ENCODE measurements at regions not wholly inside any gene's neighbourhood (a gene's known extent, or its start where the extent isn't known, plus 50 kb on each side); places are given as distances from the start of the nearest gene placed in this dataset.

DNA sequence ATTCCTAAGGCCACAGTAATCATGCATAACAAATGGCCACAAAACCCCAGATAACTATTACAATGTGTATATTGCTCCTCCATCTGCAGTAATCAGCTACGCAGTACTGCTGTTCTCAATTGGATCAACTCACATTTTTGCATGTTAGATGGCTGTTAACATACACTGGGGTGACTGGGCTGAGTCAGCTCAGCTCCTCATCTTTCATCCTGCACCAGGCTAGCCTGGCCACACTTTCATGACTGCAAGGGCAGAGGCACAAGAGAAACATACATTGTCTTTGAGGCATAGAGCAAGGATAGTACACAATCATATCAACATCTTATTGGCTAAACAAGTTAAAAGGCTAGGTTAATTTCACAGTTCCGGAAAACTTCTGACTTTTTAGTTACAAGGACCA is 306.6 kb downstream of the SLC6A15 start:
- Mint-ChIP-seq H3K36me3 (ENCODE audit: low read depth) (no peaks in the 10 kb centered on the region), H3K27me3 (ENCODE audit: low read depth) (no peaks in the 10 kb centered on the region), H3K4me3 (ENCODE audit: low read depth) (no peak overlapping the region), H3K27ac (no peak overlapping the region), H3K4me1 (ENCODE audit: low read depth) (no peaks in the 10 kb centered on the region), H3K9me3 (no peaks in the 10 kb centered on the region)
- intact Hi-C loops (cut with micrococcal nuclease) = no loop called here
- DNase-seq (ENCODE audit: low spot score) = no peak

DNA sequence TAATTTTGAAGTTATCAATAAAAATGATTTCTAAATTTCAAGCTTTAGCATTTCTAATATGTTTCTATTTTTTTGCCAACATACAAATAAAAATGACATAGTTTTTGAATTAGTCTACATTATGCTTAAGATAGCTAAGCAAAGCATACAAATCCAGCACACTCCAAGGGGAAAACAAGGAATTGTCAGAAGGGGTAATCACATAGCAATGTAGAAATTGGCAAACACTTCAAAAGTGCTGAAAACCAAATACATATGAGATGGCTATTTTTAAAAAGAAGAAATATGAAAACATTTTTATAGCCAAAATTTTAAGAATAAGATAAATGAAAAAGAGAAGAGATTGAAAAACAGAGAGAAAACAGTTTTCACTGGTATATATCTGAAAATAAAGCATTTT is 308.0 kb downstream of the SLC6A15 start:
- no peak for DNase-seq (ENCODE audit: low spot score)
- Mint-ChIP-seq H3K27me3 (ENCODE audit: low read depth) (no peaks in the 10 kb centered on the region), H3K4me3 (ENCODE audit: low read depth) (no peak overlapping the region), H3K9me3 (no peaks in the 10 kb centered on the region), H3K36me3 (ENCODE audit: low read depth) (no peaks in the 10 kb centered on the region), H3K27ac (no peak overlapping the region), H3K4me1 (ENCODE audit: low read depth) (no peaks in the 10 kb centered on the region)
- intact Hi-C loops (cut with micrococcal nuclease) = no loop called here

DNA sequence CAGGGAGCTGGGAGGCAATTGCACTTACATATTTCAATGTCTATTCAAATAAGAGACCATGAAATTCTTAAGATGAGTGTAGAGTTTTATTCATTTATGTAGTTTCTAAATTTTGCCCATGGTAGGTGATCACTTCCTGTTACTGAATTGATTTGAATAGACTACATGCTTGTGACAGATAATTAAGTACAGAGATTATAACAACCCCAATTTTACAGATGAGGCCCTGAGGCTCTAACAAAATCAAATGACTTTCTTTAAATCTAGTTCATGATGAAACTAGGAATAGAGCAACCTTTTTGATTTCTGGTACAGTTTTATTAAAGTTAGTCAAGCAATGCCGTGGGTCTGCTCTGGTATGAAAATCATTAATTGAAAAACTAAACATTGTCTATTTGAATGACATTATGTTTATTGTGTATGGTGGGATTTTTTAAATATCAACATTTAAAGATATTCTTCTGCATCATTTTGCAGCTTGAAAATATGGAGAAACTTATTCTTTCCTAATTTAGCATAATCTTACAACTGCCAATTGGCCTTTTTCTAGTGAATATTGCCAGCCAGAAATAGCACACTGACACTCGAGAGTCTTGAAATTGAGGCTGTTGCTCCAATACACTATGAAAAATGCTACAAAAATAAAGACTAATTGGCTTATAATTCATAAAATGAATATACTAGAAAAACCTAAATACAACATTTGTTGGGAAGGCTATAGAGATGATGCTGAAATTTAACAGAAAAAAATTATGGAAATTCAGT is 308.9 kb downstream of the SLC6A15 start:
- DNase-seq (ENCODE audit: low spot score) = no peak
- H3K36me3 Mint-ChIP-seq (ENCODE audit: low read depth) = no peaks in the 10 kb centered on the region
- no peaks in the 10 kb centered on the region for H3K9me3 Mint-ChIP-seq
- H3K4me1 Mint-ChIP-seq (ENCODE audit: low read depth) = no peaks in the 10 kb centered on the region
- H3K27me3 Mint-ChIP-seq (ENCODE audit: low read depth) = no peaks in the 10 kb centered on the region
- no peak overlapping the region for H3K4me3 Mint-ChIP-seq (ENCODE audit: low read depth)
- intact Hi-C loops (cut with micrococcal nuclease) = no loop called here
- no peak overlapping the region for H3K27ac Mint-ChIP-seq

DNA sequence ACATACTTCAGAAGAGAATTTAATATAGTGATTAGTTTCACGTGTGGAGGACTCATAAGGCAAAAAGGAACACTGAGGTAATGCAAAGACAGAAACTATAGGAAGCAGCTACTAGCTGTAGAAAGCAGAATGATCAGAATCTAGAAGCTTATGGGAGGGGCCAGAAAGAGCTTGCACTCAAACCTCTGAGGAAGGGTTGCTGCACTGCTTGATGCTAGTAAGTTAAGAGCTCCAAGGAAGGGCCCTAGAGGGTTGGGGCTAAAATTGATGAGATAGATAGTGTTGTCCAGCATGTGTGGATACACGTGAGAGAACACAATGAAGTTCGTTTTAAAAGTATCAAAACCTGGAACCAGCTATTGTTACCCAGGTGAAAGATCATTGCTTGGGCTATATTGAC is 311.1 kb downstream of the SLC6A15 start:
- Mint-ChIP-seq H3K9me3 (no peaks in the 10 kb centered on the region), H3K27ac (no peak overlapping the region), H3K4me1 (ENCODE audit: low read depth) (no peaks in the 10 kb centered on the region), H3K27me3 (ENCODE audit: low read depth) (no peaks in the 10 kb centered on the region), H3K4me3 (ENCODE audit: low read depth) (no peak overlapping the region), H3K36me3 (ENCODE audit: low read depth) (no peaks in the 10 kb centered on the region)
- intact Hi-C loops (cut with micrococcal nuclease) = no loop called here
- DNase-seq (ENCODE audit: low spot score) = no peak

DNA sequence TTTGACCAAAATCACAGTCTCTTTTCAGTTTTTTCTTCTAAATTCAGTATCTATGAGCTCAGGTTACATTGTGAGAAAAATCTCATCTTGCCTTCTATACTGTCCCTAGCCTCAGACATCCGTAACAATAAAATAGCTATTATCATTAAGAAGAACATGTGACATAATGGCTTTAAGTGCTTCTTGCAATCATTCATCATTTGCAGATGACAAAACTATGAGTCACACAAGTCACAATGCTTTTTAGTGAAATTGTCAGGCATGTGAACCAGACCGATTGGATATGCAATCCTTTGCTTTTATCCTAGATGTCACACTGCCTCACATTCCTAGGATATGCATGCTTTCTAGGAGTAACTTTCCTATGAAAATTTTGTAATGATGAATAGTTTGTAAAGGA is 313.1 kb downstream of the SLC6A15 start:
- Mint-ChIP-seq H3K36me3 (ENCODE audit: low read depth) (no peaks in the 10 kb centered on the region), H3K4me1 (ENCODE audit: low read depth) (no peaks in the 10 kb centered on the region), H3K27ac (no peak overlapping the region), H3K9me3 (no peaks in the 10 kb centered on the region), H3K27me3 (ENCODE audit: low read depth) (no peaks in the 10 kb centered on the region), H3K4me3 (ENCODE audit: low read depth) (no peak overlapping the region)
- DNase-seq (ENCODE audit: low spot score) = no peak
- intact Hi-C loops (cut with micrococcal nuclease) = no loop called here

DNA sequence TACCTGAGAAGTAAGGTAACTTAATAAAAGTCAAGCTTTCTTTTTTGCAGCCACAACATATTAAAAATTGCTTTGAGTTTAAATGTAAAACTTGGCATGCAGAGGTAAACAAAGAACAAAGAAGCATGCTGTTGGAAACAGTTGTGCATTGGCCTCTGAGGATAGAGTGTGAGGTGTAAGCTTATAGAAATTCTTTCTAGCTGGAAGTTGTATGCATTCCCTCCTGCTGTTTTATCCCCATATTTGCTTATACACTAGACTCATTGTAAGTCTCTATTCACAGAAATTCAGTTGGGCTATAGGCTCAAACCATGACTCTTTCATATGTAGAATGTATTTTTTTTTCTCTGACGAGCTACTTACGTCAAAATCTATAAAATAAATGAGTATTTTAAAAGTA is 316.3 kb downstream of the SLC6A15 start:
- H3K4me1 Mint-ChIP-seq (ENCODE audit: low read depth) = no peaks in the 10 kb centered on the region
- no peak overlapping the region for H3K4me3 Mint-ChIP-seq (ENCODE audit: low read depth)
- H3K9me3 Mint-ChIP-seq = peaks cover 5% of the 10 kb centered on the region

DNA sequence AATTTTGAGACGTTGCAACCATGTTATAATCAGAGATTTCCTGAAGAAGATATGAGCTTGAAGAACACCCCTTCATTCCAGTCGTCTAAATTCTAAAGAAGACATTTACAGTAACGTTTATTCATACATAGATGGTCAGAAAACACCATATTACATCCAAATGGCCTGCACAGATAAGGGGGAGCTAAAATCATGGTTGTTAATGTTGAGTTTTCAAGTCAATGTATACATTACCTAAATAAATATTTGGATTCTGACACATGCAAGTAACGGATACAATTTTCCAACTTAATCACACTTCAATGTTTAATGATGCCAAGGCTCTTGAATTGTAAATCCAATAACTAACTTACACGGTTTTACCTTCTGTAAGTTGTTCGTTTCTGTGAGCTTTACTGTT is 318.4 kb downstream of the SLC6A15 start:
- Mint-ChIP-seq H3K36me3 (ENCODE audit: low read depth) (no peaks in the 10 kb centered on the region), H3K27me3 (ENCODE audit: low read depth) (no peaks in the 10 kb centered on the region), H3K9me3 (peaks cover 7% of the 10 kb centered on the region), H3K4me3 (ENCODE audit: low read depth) (no peak overlapping the region), H3K4me1 (ENCODE audit: low read depth) (no peaks in the 10 kb centered on the region), H3K27ac (no peak overlapping the region)
- no peak for DNase-seq (ENCODE audit: low spot score)
- intact Hi-C loops (cut with micrococcal nuclease) = no loop called here

More for the DNA sequence above, 316.3 kb downstream of the SLC6A15 start:
- Mint-ChIP-seq H3K27me3 (ENCODE audit: low read depth) (no peaks in the 10 kb centered on the region), H3K36me3 (ENCODE audit: low read depth) (no peaks in the 10 kb centered on the region), H3K27ac (no peak overlapping the region)
- intact Hi-C loops (cut with micrococcal nuclease) = no loop called here
- DNase-seq (ENCODE audit: low spot score) = no peak

DNA sequence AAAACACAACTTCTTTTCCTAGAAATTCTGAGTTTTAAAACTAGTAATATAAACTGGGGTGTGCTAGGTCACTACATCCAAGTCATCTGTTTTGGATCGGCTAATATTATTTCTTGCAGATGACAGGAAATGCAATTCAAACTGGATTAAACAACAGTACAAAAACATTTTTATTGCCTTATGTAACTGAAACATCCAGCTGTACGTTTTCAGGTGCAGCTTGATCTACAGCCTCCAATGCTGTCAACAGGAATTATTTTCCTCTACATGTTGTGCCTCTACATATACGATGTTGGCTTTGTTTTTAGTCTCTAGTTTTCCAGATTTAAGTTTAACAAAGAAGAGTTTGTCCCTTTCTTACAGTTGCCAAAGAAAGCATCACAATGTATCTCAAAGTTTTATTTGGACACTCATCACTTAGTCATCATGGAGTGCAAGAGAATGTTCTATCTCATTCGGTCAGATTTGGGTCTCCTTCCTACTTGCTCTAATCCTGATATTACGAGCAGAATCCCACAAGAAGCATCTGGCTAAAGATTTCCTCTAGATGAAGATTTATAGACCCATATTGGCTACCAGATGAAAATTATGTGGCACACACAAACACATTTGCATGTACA is 326.7 kb downstream of the SLC6A15 start:
- Mint-ChIP-seq H3K36me3 (ENCODE audit: low read depth) (no peaks in the 10 kb centered on the region), H3K9me3 (no peaks in the 10 kb centered on the region), H3K27ac (no peak overlapping the region), H3K4me3 (ENCODE audit: low read depth) (no peak overlapping the region), H3K4me1 (ENCODE audit: low read depth) (no peaks in the 10 kb centered on the region), H3K27me3 (ENCODE audit: low read depth) (no peaks in the 10 kb centered on the region)
- no peak for DNase-seq (ENCODE audit: low spot score)
- intact Hi-C loops (cut with micrococcal nuclease) = no loop called here

DNA sequence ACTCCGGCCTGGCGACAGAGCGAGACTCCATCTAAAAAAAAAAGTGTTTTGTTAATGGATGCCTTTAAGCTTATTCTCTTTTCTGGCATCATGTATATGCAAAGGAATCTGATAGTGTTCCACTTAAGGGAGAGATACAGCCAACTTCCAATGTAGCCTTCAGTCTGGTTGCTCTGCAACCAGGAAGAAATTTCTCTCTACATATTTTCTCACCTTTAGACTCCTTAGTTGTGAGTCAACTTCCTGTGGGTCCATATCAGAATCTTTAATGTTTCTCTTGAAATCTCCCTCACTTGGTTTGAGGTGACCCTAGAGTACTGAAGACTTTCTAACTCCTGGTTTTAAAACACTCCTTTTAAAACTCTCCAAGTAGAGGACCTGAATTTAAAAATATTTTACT is 340.4 kb downstream of the SLC6A15 start:
- Mint-ChIP-seq H3K4me3 (ENCODE audit: low read depth) (no peak overlapping the region), H3K36me3 (ENCODE audit: low read depth) (no peaks in the 10 kb centered on the region), H3K27ac (no peak overlapping the region), H3K9me3 (peaks cover 16% of the 10 kb centered on the region), H3K4me1 (ENCODE audit: low read depth) (no peaks in the 10 kb centered on the region), H3K27me3 (ENCODE audit: low read depth) (no peaks in the 10 kb centered on the region)
- no peak for DNase-seq (ENCODE audit: low spot score)
- intact Hi-C loops (cut with micrococcal nuclease) = no loop called here

DNA sequence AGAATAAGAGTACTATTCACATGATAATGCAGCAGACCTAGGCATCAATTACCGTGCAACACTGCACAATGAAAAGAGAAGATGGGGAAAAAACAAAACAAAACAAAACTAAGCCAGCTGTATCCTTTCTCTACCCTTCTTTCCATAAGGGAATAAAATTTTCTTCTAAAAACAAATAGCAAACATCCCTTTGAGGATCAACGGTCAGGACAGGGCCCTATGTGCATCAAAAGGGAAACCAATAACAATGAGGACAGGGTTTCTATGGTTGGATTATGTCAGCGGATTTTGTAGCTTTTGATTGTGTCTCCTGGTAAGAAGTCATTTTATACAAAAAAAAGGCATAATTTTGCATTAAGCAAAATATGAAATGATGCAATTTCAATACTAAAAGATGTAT is 350.3 kb downstream of the SLC6A15 start:
- H3K9me3 Mint-ChIP-seq = peaks cover 7% of the 10 kb centered on the region
- DNase-seq (ENCODE audit: low spot score) = no peak
- H3K4me1 Mint-ChIP-seq (ENCODE audit: low read depth) = no peaks in the 10 kb centered on the region
- H3K4me3 Mint-ChIP-seq (ENCODE audit: low read depth) = no peak overlapping the region
- no peaks in the 10 kb centered on the region for H3K36me3 Mint-ChIP-seq (ENCODE audit: low read depth)
- no peak overlapping the region for H3K27ac Mint-ChIP-seq
- intact Hi-C loops (cut with micrococcal nuclease) = no loop called here
- H3K27me3 Mint-ChIP-seq (ENCODE audit: low read depth) = no peaks in the 10 kb centered on the region

DNA sequence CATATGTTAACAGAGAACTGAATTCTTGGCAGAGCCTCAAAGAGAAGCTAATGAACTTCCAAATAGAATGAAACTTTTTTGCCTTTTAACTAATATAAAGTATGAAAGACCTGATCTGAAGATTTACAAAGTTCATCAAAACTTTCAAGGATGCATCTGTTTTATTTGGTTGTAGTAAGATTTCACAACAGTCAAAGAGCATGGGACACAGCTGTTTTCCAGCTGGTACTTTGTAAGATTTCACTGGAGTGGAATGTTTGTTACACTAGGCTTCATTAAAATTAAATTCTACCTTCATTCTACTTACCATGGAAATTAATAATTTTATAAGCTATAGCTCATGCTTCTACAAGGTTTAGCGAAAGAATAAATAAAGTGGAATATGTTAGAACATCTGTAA is 351.2 kb downstream of the SLC6A15 start:
- no peak for DNase-seq (ENCODE audit: low spot score)
- Mint-ChIP-seq H3K27me3 (ENCODE audit: low read depth) (no peaks in the 10 kb centered on the region), H3K9me3 (peaks cover 4% of the 10 kb centered on the region), H3K4me3 (ENCODE audit: low read depth) (no peak overlapping the region), H3K27ac (no peak overlapping the region), H3K4me1 (ENCODE audit: low read depth) (no peaks in the 10 kb centered on the region), H3K36me3 (ENCODE audit: low read depth) (no peaks in the 10 kb centered on the region)
- intact Hi-C loops (cut with micrococcal nuclease) = no loop called here

DNA sequence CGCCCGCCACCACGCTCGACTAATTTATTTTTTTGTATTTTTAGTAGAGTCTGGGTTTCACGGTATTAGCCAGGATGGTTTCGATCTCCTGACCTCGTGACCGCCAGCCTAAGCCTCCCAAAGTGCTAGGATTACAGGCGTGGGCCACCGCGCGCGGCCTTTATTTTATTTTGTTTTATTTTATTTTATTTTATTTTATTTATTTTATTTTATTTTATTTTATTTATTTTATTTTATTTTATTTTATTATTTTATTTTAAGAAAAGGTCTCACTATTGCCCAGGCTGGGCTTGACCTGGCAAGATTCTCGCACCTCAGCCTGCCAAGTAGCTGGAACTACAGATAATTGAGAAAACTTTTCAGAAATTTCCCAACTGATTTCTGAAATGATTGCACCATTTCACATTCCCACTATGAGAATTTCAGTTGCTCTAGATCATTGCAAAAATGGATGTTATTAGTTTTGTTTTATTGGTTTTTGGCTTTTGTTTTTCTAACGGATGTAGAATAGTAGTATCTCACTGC is 358.3 kb downstream of the SLC6A15 start:
- no peaks in the 10 kb centered on the region for H3K27me3 Mint-ChIP-seq (ENCODE audit: low read depth)
- no peak overlapping the region for H3K4me3 Mint-ChIP-seq (ENCODE audit: low read depth)
- no peaks in the 10 kb centered on the region for H3K9me3 Mint-ChIP-seq
- H3K27ac Mint-ChIP-seq = no peak overlapping the region
- no peak for DNase-seq (ENCODE audit: low spot score)
- intact Hi-C loops (cut with micrococcal nuclease) = no loop called here
- no peaks in the 10 kb centered on the region for H3K4me1 Mint-ChIP-seq (ENCODE audit: low read depth)
- H3K36me3 Mint-ChIP-seq (ENCODE audit: low read depth) = no peaks in the 10 kb centered on the region

DNA sequence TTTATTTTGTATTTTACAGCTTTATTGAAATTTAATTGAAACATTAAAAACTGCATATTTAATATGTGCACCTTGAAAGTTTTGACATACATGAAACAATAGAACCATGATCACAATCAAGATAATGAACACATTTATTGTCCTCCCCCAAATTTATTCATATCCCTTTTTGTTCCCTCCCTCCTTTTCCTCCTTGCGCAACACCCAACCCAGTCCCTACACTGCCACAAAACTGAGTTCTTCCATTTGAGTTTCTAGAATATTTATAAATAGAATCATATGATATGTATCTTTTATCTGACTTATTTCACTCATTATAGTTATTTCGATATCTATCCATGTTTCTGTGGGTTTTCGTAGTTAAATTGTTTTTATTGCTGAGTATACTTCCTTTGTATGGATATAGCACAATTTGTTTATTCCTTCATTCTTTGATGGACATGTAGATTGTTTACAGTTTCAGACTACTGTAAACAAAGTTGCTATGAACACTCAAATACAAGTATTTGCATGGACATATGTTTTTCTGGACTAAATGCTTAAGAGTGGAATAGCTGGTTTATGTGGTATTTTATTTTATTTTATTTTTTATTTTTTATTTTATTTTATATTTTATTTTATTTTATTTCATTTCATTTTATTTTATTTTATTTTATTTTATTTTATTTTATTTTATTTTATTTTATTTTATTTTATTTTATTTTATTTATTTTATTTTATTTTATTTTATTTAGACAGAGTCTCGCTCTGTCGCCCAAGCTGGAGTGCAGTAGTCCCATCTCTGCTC is 359.1 kb downstream of the SLC6A15 start:
- Mint-ChIP-seq H3K36me3 (ENCODE audit: low read depth) (no peaks in the 10 kb centered on the region), H3K4me1 (ENCODE audit: low read depth) (no peaks in the 10 kb centered on the region), H3K27ac (no peak overlapping the region), H3K27me3 (ENCODE audit: low read depth) (no peaks in the 10 kb centered on the region), H3K4me3 (ENCODE audit: low read depth) (no peak overlapping the region), H3K9me3 (no peaks in the 10 kb centered on the region)
- no peak for DNase-seq (ENCODE audit: low spot score)
- intact Hi-C loops (cut with micrococcal nuclease) = no loop called here

Data from activated T-helper 2 cell treated with anti-CD3 and anti-CD28 coated beads, Interferon-gamma antibody, Interleukin-2, Interleukin-4, amounts not matched to agents 10 μg/mL and 5 μg/mL and 100 μg/mL, durations not matched to agents 14 hours and 24 hours and 36 hours (primary cell).